ENCODE measurements at regions not wholly inside any gene's neighbourhood (a gene's known extent, or its start where the extent isn't known, plus 50 kb on each side); places are given as distances from the start of the nearest gene placed in this dataset.

- TF ChIP-seq TAF1 (IDR thresholded peaks at IDR 0.05; ENCODE audit: low read depth) (no peak), CEBPB (IDR thresholded peaks at IDR 0.05) (no peak), YY1 (IDR thresholded peaks at IDR 0.05; ENCODE audit: low read depth) (no peak), RAD21 (IDR thresholded peaks at IDR 0.05; ENCODE audit: low read depth) (no peak), ZBTB7A (IDR thresholded peaks at IDR 0.05; ENCODE audit: low read depth) (no peak), CREB1 (IDR thresholded peaks at IDR 0.05; ENCODE audit: low read depth) (no peak), TCF12 (IDR thresholded peaks at IDR 0.05; ENCODE audit: low read depth) (no peak), EGR1 (IDR thresholded peaks at IDR 0.05) (no peak), EP300 (IDR thresholded peaks at IDR 0.05; ENCODE audit: borderline replicate concordance) (no peak), FOXM1 (IDR thresholded peaks at IDR 0.05; ENCODE audit: borderline replicate concordance, low read depth) (no peak)
- TF ChIP-seq, protein P1, sequence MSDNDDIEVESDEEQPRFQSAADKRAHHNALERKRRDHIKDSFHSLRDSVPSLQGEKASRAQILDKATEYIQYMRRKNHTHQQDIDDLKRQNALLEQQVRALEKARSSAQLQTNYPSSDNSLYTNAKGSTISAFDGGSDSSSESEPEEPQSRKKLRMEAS (IDR thresholded peaks at IDR 0.05) = no peak
- TF ChIP-seq, protein P2, sequence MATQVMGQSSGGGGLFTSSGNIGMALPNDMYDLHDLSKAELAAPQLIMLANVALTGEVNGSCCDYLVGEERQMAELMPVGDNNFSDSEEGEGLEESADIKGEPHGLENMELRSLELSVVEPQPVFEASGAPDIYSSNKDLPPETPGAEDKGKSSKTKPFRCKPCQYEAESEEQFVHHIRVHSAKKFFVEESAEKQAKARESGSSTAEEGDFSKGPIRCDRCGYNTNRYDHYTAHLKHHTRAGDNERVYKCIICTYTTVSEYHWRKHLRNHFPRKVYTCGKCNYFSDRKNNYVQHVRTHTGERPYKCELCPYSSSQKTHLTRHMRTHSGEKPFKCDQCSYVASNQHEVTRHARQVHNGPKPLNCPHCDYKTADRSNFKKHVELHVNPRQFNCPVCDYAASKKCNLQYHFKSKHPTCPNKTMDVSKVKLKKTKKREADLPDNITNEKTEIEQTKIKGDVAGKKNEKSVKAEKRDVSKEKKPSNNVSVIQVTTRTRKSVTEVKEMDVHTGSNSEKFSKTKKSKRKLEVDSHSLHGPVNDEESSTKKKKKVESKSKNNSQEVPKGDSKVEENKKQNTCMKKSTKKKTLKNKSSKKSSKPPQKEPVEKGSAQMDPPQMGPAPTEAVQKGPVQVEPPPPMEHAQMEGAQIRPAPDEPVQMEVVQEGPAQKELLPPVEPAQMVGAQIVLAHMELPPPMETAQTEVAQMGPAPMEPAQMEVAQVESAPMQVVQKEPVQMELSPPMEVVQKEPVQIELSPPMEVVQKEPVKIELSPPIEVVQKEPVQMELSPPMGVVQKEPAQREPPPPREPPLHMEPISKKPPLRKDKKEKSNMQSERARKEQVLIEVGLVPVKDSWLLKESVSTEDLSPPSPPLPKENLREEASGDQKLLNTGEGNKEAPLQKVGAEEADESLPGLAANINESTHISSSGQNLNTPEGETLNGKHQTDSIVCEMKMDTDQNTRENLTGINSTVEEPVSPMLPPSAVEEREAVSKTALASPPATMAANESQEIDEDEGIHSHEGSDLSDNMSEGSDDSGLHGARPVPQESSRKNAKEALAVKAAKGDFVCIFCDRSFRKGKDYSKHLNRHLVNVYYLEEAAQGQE (IDR thresholded peaks at IDR 0.05; ENCODE audit: low read depth) = no peak
Measured at GRCh38 chr20:57003012-57003411, 263.4 kb downstream of the BMP7 start.

DNA sequence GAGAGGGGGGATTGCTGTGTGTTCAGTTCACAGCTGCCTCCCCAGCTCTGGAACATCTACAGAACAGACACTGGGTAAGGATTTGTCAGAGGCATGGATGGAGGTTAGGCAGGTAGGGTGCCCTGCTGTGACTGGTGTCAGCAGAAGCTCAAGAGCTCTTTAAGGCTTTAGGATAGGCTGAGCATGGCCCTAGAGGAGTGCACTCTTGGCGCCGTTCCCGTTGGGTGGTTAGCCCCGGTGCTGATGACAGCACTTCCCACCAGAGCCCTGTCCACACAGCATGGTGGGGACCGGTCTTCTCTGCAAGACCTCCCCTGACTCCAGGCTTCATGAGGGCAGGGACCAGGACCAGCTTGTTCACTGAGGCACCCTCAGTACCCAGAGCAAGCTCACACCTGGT is 262.0 kb downstream of the BMP7 start:
- no peak for TF ChIP-seq CREB1 (IDR thresholded peaks at IDR 0.05; ENCODE audit: low read depth)

- TF ChIP-seq NFIC (IDR thresholded peaks at IDR 0.05) (no peak), YY1 (IDR thresholded peaks at IDR 0.05; ENCODE audit: low read depth) (no peak), EGR1 (IDR thresholded peaks at IDR 0.05) (no peak), FOXM1 (IDR thresholded peaks at IDR 0.05; ENCODE audit: borderline replicate concordance, low read depth) (no peak), TCF12 (IDR thresholded peaks at IDR 0.05; ENCODE audit: low read depth) (no peak), TAF1 (IDR thresholded peaks at IDR 0.05; ENCODE audit: low read depth) (no peak), RAD21 (IDR thresholded peaks at IDR 0.05; ENCODE audit: low read depth) (no peak), EP300 (IDR thresholded peaks at IDR 0.05; ENCODE audit: borderline replicate concordance) (no peak), ZBTB7A (IDR thresholded peaks at IDR 0.05; ENCODE audit: low read depth) (no peak), TEAD4 (IDR thresholded peaks at IDR 0.05) (no peak), CREB1 (IDR thresholded peaks at IDR 0.05; ENCODE audit: low read depth) (no peak), CEBPB (IDR thresholded peaks at IDR 0.05) (no peak), USF1 (IDR thresholded peaks at IDR 0.05) (no peak)
- TF ChIP-seq, protein P2 (IDR thresholded peaks at IDR 0.05; ENCODE audit: low read depth) = no peak
- TF ChIP-seq, protein P1 (IDR thresholded peaks at IDR 0.05) = no peak
Measured at GRCh38 chr20:57004951-57005933, 261.2 kb downstream of the BMP7 start.

GRCh38 chr20:57006411-57007170 is 259.9 kb downstream of the BMP7 start:
- TF ChIP-seq TCF12 (IDR thresholded peaks at IDR 0.05; ENCODE audit: low read depth) = no peak
- TF ChIP-seq TAF1 (IDR thresholded peaks at IDR 0.05; ENCODE audit: low read depth) = no peak
- TF ChIP-seq, protein P2 (IDR thresholded peaks at IDR 0.05; ENCODE audit: low read depth) = no peak
- no peak for TF ChIP-seq CREB1 (IDR thresholded peaks at IDR 0.05; ENCODE audit: low read depth)
- TF ChIP-seq USF1 (IDR thresholded peaks at IDR 0.05) = no peak
- no peak for TF ChIP-seq ZBTB7A (IDR thresholded peaks at IDR 0.05; ENCODE audit: low read depth)
- TF ChIP-seq CEBPB (IDR thresholded peaks at IDR 0.05) = no peak

Measured in Ishikawa (cell line).